Panc1 (cell line): ENCODE measurements at regions not wholly inside any gene's neighbourhood (a gene's known extent, or its start where the extent isn't known, plus 50 kb on each side); places are given as distances from the start of the nearest gene placed in this dataset.

Experiments
- ATAC-seq: fragments of 200-7000 bp; cut with Tn5 transposase; 2 replicates; pipeline ENCODE4 v1.9.1; 2020; ENCODE audit warnings: mild to moderate bottlenecking, moderate library complexity
- BruUV-seq: library from RNA; stranded (reverse); fragments of 400-500 nt; replicated peaks from 2 replicates; lab custom pipeline; 2021; lab: Mats Ljungman, UMichigan
- CTCF ChIA-PET: fragments of 300-600 bp; sonication (Branson Sonifier 250); formaldehyde crosslinking; loops from one replicate; lab custom pipeline; 2022; ENCODE audit warnings: antibody characterized with exemption; lab: Charles Lee
- POLR2A ChIA-PET: fragments of 300-600 bp; sonication (Branson Sonifier 250); formaldehyde crosslinking; loops from one replicate; lab custom pipeline; 2022; ENCODE audit warnings: antibody characterized with exemption; lab: Charles Lee
- DNase-seq: peaks from one replicate; pipeline ENCODE4 v3.0.0-alpha.2; 2010; ENCODE audit warnings: low read depth, low spot score
- H3K27ac ChIP-seq: 2 replicates; pipeline ENCODE4 v1.5.1; 2011; ENCODE audit warnings: mild to moderate bottlenecking, low read length, inconsistent platforms
- H3K27me3 ChIP-seq: fragments of 200-500 bp; sonication (Bioruptor generic); 2 replicates; pipeline ENCODE4 v1.6.0; 2014; ENCODE audit warnings: low read length, inconsistent platforms; ENCODE audit not compliant: control insufficient read depth, insufficient read depth
- H3K36me3 ChIP-seq: fragments of 200-500 bp; sonication (Bioruptor generic); 2 replicates; pipeline ENCODE4 v1.5.1; 2014; ENCODE audit warnings: inconsistent platforms, mild to moderate bottlenecking, low read length, moderate library complexity; ENCODE audit not compliant: control insufficient read depth, insufficient read depth
- H3K4me1 ChIP-seq: 2 replicates; pipeline ENCODE4 v1.5.1; 2011; ENCODE audit warnings: inconsistent platforms, mild to moderate bottlenecking, low read length, moderate library complexity; ENCODE audit not compliant: control insufficient read depth, insufficient read depth
- H3K4me3 ChIP-seq, 2 experiments: 2 replicates each; pipeline ENCODE4 v1.5.1; 2011 to 2012; ENCODE audit warnings: low read depth in 2 of 2, low read length in 2 of 2, mild to moderate bottlenecking in 2 of 2, inconsistent platforms in 1 of 2, moderate library complexity in 1 of 2
- H3K9me3 ChIP-seq: fragments of 200-500 bp; sonication (Bioruptor generic); 2 replicates; pipeline ENCODE4 v1.5.1; 2014; ENCODE audit warnings: low read depth, mild to moderate bottlenecking, inconsistent platforms, low read length, moderate library complexity; ENCODE audit not compliant: control insufficient read depth, insufficient read depth
- CTCF ChIP-seq: fragments of 450-650 bp; IDR thresholded peaks from 2 replicates; pipeline ENCODE4 v1.5.1; 2017; ENCODE audit warnings: mild to moderate bottlenecking
- POLR2AphosphoS5 ChIP-seq: IDR thresholded peaks from 2 replicates; pipeline ENCODE4 v1.6.1; 2012; ENCODE audit warnings: mild to moderate bottlenecking, low read depth, low read length, moderate library complexity
- REST ChIP-seq, 2 experiments: IDR thresholded peaks; 2 replicates each; pipeline ENCODE4 v1.6.1; 2011 to 2012; ENCODE audit warnings: low read depth in 2 of 2, control low read depth in 1 of 2, low read length in 1 of 2, mild to moderate bottlenecking in 1 of 2, moderate library complexity in 1 of 2; ENCODE audit not compliant: insufficient read depth in 1 of 2
- SIN3A ChIP-seq: IDR thresholded peaks from 2 replicates; pipeline ENCODE4 v1.6.1; 2012; ENCODE audit warnings: low read depth, mild to moderate bottlenecking, low read length, moderate library complexity, borderline replicate concordance; ENCODE audit not compliant: insufficient read depth
- TCF7L2 ChIP-seq: IDR thresholded peaks from 2 replicates; pipeline ENCODE4 v1.6.1; 2011; ENCODE audit warnings: mild to moderate bottlenecking, low read depth, low read length, inconsistent platforms
- in situ Hi-C: cut with HindIII; loops from 2 replicates; pipeline ENCODE4 v1.10.0; 2016; ENCODE audit warnings: low sequenced_read_pairs, low pct_unique_long_range_greater_than_20kb
- intact Hi-C: fragments of 100-400 bp; cut with micrococcal nuclease; formaldehyde crosslinking; loops from one replicate; pipeline ENCODE4 v1.10.0; 2022; ENCODE audit not compliant: unreplicated experiment

DNA sequence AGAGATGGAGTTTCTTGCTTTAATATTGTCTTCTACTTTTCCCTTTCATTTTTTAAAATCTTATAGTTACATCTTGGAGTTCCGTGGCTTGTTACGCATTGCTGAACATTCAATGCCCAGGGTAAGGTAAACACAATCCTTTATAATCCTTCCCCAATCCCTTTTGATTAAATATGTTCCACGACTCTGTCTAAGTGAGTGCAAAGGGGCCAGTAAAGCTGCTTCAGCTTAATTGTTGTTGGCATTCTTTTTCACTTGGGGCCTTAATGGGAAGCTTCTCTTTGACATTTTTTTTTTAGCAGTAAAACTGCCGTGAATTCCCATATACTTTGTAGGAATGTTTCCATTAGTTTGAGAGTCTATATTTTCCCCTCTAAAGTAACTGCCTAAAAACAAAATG lies 1028.1 kb downstream of the C4orf33 start:
- BruUV-seq: no TSS peak
- in situ Hi-C loops: no loop called here
- TF ChIP-seq REST (IDR thresholded peaks at IDR 0.05; ENCODE audit: insufficient read depth in 1 of 2, low read depth in 2 of 2, low read length in 1 of 2): no peak
- TF ChIP-seq CTCF: no peak
- TF ChIP-seq TCF7L2: no peak
- TF ChIP-seq SIN3A: no peak
- no peak for TF ChIP-seq POLR2AphosphoS5
- Histone ChIP-seq H3K27me3 (no peaks in the 10 kb centered on the region), H3K4me1 (no peaks in the 10 kb centered on the region), H3K27ac (no peak overlapping the region), H3K4me3 (no peak overlapping the region), H3K36me3 (no peaks in the 10 kb centered on the region), H3K9me3 (no peaks in the 10 kb centered on the region)
- intact Hi-C loops: no loop called here
- CTCF ChIA-PET: no interaction called here
- DNase-seq (no peak), ATAC-seq (no peak)
- POLR2A ChIA-PET: no interaction called here

- Histone ChIP-seq H3K27ac (no peak overlapping the region), H3K4me3 (no peak overlapping the region), H3K4me1 (no peaks in the 10 kb centered on the region), H3K27me3 (no peaks in the 10 kb centered on the region), H3K36me3 (no peaks in the 10 kb centered on the region), H3K9me3 (no peaks in the 10 kb centered on the region)
- ATAC-seq (no peak), DNase-seq (no peak)
- BruUV-seq: no TSS peak
- intact Hi-C loops (no loop called here), in situ Hi-C loops (no loop called here)
- TF ChIP-seq POLR2AphosphoS5 (no peak), REST (IDR thresholded peaks at IDR 0.05; ENCODE audit: insufficient read depth in 1 of 2, low read depth in 2 of 2, low read length in 1 of 2) (no peak), CTCF (no peak), TCF7L2 (no peak), SIN3A (no peak)
- POLR2A ChIA-PET: no interaction called here
- CTCF ChIA-PET: no interaction called here
These were observed 1029.5 kb downstream of the C4orf33 start for GRCh38 chr4:130125467-130125866.
